HG02852 (cell line): ENCODE measurements at regions not wholly inside any gene's neighbourhood (a gene's known extent, or its start where the extent isn't known, plus 50 kb on each side); places are given as distances from the start of the nearest gene placed in this dataset.

ENCODE experiments used
- ATAC-seq: cut with Tn5 transposase; IDR thresholded peaks from one replicate; pipeline ENCODE4 v1.9.1; 2021; ENCODE audit warnings: mild to moderate bottlenecking, moderate library complexity; ENCODE audit not compliant: unreplicated experiment

GRCh38 chr3:6228958-6229683 is 631.8 kb upstream of the GRM7 start:
- peak; percentile 46 for ATAC-seq

DNA sequence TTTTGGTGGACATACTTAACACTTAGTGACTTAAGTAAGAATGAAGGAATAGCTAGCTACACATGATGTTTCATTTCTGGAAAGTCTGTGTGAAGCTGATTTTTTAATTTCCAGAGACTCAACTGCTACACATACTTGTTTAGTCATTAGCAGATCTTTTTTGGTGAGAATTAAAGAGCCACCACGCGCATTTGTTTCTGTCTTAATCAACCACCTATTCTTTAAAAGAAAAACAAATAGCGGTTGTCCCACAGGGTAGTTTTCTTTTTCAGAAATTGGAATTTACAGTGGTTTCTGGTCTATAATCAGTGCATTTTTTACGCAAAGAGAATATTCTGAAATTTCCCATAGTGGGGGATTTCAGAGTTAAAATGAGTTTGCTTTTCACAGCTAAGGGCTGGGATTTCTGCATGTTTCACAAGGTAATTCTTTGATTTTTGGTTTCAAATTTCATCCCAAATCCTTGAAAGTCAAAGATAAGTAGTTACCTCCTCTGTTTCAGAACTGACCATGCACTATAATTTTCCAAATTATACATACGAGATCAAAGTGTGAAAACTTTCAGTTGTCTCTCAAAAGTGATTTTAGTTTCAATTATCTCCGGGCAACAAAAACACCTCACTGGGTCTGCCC is 631.0 kb upstream of the GRM7 start:
- ATAC-seq: peak; percentile 66

GRCh38 chr3:6242104-6242503 is 618.8 kb upstream of the GRM7 start:
- ATAC-seq: no peak

GRCh38 chr3:6248528-6248927 is 612.4 kb upstream of the GRM7 start:
- ATAC-seq: no peak

DNA sequence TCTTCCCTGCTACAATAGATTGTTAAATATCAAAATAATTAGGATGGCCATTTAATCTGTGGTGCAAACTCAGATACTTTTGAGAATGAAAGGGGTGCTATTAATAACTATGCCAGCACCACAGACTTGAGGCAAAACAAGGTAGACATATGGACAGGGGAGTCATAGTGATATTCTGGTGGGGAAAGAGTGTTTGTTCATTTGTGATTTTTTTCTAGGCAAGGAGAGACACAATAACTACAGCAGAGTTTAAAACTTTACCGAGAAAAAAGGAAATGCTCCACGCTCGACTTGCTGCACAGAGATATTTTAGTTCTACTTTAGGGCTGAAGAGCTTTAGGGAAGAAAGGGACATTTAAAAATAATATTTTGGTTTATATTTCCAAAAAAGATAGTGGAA is 611.2 kb upstream of the GRM7 start:
- ATAC-seq: peak; percentile 69

- peak; percentile 99 for ATAC-seq
These were observed 610.7 kb upstream of the GRM7 start for GRCh38 chr3:6250167-6250566.

GRCh38 chr3:6251612-6252400 is 609.1 kb upstream of the GRM7 start:
- ATAC-seq: no peak

DNA sequence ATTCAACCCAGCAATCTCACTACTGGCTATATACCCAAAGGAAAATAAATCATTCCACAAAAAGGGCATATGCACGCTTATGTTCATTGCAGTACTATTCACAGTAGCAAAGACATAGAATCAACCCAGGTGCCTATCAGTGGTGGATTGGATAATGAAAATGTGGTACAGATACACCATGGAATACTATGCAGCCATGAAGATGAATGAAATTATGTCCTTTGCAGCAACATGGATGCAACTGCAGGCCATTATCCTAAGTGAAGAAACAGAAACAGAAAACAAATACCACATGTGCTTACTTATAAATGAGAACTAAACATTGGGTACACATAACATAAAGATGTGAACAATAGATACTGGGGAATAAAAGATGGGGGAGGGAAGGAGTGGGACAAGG is 606.4 kb upstream of the GRM7 start:
- no peak for ATAC-seq

DNA sequence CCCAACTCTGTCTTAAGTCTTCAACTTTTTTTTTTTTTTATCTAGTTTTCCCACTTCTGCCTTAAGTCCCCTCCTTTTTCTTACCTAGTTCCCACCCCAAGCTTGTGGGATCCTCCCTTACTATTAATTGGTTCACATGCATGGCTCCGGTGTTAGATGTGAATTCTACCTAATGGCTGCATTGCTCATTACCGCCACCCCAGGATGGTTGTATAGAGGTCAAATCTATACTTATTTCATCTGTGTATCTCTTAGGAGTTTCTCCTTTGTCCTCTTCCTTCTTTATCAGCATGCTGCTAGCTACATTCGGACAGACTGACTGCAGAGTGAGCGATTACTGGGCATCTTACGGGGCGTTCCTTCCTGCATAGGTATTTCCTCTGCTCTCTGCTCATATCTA is 605.7 kb upstream of the GRM7 start:
- ATAC-seq: no peak

- ATAC-seq: peak; percentile 79
These were observed 600.2 kb upstream of the GRM7 start for GRCh38 chr3:6260551-6261191.

DNA sequence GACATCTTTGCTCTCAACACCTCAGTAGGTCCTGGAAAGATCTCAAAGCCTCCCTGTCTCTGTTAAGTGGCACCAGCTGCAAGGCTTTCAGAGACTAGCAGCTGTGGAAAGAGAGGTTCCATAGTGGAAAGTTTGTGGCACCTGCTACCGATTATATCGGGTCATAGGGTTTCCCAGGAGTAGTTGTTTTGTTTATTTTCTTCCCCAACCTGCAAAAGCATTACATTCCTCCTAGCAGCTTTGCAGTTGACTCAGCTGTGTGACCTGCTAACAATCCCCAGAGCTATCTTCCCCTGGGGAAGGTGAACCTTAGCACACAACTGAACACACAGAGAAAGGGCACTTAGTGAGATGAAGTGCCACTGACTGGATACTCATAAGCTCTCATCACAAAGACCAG is 598.9 kb upstream of the GRM7 start:
- no peak for ATAC-seq

DNA sequence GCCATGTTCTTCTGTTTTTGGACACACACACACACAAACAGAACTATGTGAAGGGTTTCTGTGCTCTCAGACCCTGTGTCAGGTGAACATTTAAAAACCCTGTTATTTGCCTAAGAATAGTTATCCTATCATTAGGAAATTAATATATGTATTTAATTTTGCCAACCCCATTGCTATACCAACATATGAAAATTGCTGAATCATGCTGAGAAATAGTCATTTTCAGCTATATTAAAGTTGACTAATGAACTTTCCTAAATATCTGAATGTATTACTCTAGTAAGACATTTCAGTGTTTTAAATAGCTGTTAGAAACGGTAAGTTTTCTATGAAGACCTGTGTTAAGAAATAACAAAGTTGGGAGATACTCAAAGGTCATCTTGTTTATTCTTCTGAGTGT is 596.9 kb upstream of the GRM7 start:
- no peak for ATAC-seq

DNA sequence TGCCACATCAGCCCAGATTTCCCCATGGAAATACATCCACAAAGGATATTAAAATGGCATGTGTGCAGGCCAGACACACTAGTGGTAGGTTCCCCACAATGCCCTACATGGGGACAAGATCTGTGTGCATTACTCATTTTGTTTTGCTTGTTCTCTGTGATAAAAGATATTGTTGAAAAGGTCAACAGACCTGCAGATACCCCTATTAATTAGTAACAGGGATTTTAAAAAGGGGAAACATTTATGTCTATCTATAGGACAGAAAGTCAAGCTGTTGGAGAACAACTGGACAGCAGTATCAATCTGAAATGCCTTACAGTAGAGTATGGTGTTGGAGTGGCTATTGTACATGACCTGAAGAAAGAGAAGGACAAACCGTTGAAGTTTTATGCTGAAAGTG is 596.0 kb upstream of the GRM7 start:
- ATAC-seq: no peak

GRCh38 chr3:6266135-6266534 is 594.8 kb upstream of the GRM7 start:
- no peak for ATAC-seq

GRCh38 chr3:6273878-6274277 is 587.0 kb upstream of the GRM7 start:
- ATAC-seq: no peak

- no peak for ATAC-seq
These were observed 579.3 kb upstream of the GRM7 start for GRCh38 chr3:6281662-6282061.

GRCh38 chr3:6282918-6283317 is 578.0 kb upstream of the GRM7 start:
- ATAC-seq: no peak

- ATAC-seq: no peak
These were observed 573.6 kb upstream of the GRM7 start for GRCh38 chr3:6287088-6287875.

GRCh38 chr3:6301626-6302025 is 559.3 kb upstream of the GRM7 start:
- ATAC-seq: no peak

DNA sequence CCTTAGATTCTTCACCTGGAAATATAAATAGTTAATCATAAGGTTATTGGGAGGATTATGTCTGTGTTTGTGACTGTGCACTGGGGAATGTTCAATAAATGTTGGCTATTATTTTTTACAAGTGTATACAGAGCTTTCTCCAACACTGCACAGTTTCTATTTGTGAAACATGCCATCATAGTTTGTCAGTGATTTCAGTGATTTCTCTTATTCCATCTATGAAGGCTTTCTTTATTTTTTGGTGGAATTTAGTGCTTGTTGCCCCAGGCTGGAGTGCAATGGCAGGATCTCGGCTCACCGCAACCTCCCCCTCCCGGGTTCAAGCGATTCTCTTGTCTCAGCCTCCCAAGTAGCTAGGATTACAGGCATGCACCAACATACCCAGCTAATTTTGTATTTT is 545.0 kb upstream of the GRM7 start:
- no peak for ATAC-seq

DNA sequence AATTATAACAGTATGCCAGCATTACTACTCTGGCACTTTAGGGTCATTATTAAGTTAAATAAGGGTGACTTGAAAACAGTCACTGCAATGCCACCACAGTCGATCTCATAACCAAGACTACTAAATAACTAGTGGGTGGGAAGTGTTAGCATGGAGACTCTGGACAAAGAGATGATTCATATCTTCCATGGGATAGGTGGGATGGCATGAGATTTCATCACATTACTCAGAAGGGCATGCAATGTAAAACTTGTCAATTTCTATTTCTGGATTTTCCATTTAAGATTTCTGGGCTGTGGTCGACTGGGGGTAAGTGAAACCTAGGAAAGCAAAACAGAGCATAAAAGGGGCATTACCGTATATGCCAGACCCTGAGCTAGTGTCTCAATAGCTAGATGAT is 538.9 kb upstream of the GRM7 start:
- ATAC-seq: no peak
